GM06990 (cell line): ENCODE measurements at regions not wholly inside any gene's neighbourhood (a gene's known extent, or its start where the extent isn't known, plus 50 kb on each side); places are given as distances from the start of the nearest gene placed in this dataset.
"Not testable (repeated sequence)": the region's sequence is repeated elsewhere in the genome, so short reads cannot be mapped to it uniquely, and the experiment has no call there.

Source experiments
- DNase-seq: peaks from one replicate; pipeline ENCODE4 v3.0.0-alpha.2; 2011; ENCODE audit not compliant: insufficient read length; ENCODE audit errors: extremely low read depth
- H3K27me3 ChIP-seq: replicated peaks from 2 replicates; pipeline ENCODE4 v1.6.0; 2011; ENCODE audit warnings: low read length; ENCODE audit not compliant: control insufficient read depth, insufficient read depth
- H3K36me3 ChIP-seq: 2 replicates; pipeline ENCODE4 v1.5.1; 2011; ENCODE audit warnings: low read length; ENCODE audit not compliant: control insufficient read depth, insufficient read depth
- H3K4me3 ChIP-seq: replicated peaks from 2 replicates; pipeline ENCODE4 v1.5.1; 2011; ENCODE audit warnings: low read depth, mild to moderate bottlenecking, control low read depth, low read length
- TF ChIP-seq, protein P1 (sequence below): IDR thresholded peaks from 2 replicates; pipeline ENCODE4 v1.5.1; 2011; ENCODE audit warnings: low read length, control low read depth, mild to moderate bottlenecking, inconsistent platforms; ENCODE audit not compliant: insufficient read depth, poor library complexity, severe bottlenecking

DNA sequence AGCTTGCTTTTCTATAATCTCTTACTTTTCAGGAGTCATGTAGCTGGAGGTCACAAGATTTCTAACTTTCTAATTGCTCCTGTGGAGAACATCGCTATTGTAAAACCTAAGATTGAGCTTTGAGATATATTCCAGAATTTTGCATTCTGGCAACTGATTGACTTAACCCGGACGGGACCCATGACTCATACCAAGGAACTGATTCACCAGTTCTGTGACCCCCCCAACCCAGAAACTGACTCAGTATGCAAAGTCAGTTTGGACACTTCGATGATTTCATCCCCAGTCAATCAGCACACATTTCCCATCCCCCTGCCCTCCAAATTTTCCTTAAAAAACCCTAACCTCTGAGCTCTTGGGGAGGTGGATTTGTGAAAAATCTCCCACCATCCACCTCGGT lies 396.5 kb upstream of the GBE1 start:
- TF ChIP-seq, protein P1, sequence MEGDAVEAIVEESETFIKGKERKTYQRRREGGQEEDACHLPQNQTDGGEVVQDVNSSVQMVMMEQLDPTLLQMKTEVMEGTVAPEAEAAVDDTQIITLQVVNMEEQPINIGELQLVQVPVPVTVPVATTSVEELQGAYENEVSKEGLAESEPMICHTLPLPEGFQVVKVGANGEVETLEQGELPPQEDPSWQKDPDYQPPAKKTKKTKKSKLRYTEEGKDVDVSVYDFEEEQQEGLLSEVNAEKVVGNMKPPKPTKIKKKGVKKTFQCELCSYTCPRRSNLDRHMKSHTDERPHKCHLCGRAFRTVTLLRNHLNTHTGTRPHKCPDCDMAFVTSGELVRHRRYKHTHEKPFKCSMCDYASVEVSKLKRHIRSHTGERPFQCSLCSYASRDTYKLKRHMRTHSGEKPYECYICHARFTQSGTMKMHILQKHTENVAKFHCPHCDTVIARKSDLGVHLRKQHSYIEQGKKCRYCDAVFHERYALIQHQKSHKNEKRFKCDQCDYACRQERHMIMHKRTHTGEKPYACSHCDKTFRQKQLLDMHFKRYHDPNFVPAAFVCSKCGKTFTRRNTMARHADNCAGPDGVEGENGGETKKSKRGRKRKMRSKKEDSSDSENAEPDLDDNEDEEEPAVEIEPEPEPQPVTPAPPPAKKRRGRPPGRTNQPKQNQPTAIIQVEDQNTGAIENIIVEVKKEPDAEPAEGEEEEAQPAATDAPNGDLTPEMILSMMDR: no peak
- Histone ChIP-seq H3K4me3 (no peak overlapping the region), H3K27me3 (no peaks in the 10 kb centered on the region), H3K36me3 (no peaks in the 10 kb centered on the region)
- DNase-seq: no peak

DNA sequence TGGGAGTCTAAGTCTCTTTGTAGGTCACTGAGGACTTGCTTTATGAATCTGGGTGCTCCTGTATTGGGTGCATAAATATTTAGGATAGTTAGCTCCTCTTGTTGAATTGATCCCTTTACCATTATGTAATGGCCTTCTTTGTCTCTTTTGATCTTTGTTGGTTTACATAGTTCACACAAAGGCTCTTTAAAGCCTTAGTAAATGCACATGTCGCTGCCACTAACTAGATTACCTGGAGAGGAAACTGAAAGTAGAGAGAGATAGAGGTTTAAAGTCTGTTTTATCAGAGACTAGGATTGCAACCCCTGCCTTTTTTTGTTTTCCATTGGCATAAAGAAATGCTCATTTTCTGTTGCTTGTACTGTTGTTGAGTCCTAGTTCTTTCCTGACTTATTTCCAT lies 392.4 kb upstream of the GBE1 start:
- DNase-seq, H3K4me3 ChIP-seq, H3K27me3 ChIP-seq, H3K36me3 ChIP-seq: not testable (repeated sequence)

DNA sequence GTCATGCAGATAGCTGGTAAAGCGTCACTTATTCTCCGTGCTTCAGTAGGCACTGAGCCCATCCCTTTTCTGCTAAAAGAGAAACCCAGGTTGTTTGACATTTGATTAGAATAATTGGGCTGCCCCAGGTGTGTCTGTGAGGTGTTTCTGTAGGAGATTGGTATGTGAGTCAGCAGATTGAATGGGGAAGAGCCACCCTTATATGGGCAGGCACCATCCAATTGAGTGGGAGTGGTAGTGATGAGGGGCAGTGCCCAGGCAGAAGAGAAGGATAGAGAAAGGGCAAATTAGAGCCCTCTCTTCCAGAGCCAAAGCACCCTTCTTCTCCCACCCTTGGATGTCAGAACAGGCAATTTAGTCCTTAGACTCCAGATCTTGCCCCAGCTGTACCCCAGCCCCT lies 384.3 kb upstream of the GBE1 start:
- Histone ChIP-seq H3K4me3 (no peak overlapping the region), H3K27me3 (no peaks in the 10 kb centered on the region), H3K36me3 (no peaks in the 10 kb centered on the region)
- TF ChIP-seq, protein P1: no peak
- no peak for DNase-seq

DNA sequence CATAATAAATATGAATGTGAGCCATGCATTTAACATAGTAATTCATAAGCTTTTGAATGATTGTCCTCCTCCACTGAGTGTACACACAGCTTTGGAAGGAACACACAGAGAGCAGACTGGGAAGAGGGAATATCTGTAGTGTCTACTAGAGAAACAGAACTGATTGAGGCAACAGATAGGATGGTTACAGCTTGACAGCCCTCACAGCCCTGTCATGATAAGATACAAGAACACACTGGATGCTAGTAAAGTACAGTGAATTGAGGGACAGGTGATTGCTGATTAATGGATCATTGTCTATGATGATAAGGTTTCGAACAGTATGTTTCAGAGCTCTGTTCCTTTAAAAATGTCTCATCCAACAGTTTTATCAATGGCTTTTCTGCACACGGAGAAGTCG lies 383.4 kb upstream of the GBE1 start:
- H3K36me3 ChIP-seq: no peaks in the 10 kb centered on the region
- DNase-seq: no peak
- TF ChIP-seq, protein P1: no peak

DNA sequence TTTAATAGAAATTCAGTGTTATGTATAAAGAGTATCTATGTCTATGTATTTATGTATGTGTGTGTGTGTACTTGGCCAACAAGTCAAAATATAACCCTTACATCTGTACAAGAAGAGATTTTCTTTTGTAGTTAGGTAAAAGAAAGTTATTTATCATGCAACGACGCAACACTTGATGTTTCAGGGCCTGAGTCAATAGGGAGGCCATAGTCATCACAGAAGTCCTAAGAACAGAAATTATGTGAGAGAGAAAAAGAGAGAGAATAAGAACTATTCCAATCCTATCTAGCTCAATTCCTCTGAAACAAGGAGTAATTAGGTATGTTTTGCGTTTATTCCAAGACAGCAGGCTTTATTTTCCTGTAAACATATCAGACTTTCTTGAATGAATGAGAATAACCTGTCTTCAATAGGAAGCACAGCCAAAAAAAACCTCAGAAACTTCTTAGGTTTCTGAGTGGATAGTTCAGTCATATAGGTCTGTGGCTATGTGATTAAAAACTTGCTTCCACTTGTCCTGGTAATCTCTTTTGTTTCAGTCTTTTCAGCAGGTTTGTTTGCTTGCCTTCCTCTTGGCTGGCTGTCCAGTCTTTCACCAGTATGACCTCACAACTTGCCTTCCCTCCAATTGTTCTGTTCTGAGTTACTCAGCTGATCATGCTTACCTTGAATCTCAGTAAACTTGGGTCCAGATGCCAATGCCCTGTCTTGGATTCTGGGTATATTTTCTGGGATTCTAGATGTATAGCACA lies 382.4 kb upstream of the GBE1 start:
- TF ChIP-seq, protein P1: no peak
- H3K36me3 ChIP-seq: no peaks in the 10 kb centered on the region
- H3K4me3 ChIP-seq: no peak overlapping the region
- no peak for DNase-seq
- no peaks in the 10 kb centered on the region for H3K27me3 ChIP-seq

More for the DNA sequence above, 383.4 kb upstream of the GBE1 start:
- Histone ChIP-seq H3K27me3 (no peaks in the 10 kb centered on the region), H3K4me3 (no peak overlapping the region)

DNA sequence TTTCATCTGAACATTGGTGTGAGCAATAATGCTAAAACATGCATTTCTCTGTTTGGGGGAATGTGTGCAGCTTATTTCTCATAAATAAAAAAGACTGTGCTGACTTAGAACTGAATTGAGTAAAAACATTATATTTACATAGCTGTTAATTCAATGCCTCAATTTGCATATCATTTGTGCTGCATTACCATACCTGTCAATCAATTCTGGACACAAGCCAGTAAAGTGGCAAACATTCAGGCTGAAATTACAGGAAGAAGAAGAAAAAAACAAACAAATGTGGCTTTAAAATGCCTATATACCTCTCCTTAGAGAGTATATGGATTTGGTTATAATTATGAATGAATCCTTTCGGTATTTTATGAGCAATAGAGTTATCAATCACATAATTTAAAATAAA lies 380.1 kb upstream of the GBE1 start:
- Histone ChIP-seq H3K27me3 (no peaks in the 10 kb centered on the region), H3K36me3 (no peaks in the 10 kb centered on the region), H3K4me3 (no peak overlapping the region)
- TF ChIP-seq, protein P1: no peak
- no peak for DNase-seq
